ENCODE measurements at regions not wholly inside any gene's neighbourhood (a gene's known extent, or its start where the extent isn't known, plus 50 kb on each side); places are given as distances from the start of the nearest gene placed in this dataset.
A peak's percentile ranks its signal among the peaks of the same experiment; 100 is the strongest.

DNA sequence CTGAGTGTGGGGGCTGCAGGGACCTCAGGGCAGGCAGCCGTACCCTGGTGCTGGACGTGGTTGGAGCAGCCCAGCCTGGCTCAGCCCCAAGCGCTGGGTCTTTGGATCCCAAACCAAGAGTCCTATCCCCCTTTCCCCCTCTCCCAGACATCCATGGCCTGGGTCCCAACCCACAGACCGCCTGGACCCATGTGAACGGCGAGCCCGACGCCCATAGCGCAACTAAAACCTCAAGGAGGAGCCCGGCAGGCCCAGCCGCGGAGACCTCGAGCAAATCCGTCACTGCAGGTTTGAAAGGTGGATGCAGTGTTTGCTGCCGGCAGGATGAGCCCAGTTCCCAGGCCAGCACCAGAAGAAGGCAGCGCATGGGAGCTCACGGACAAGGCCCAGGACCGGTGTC, 337.0 kb downstream of the BRD1 start:
- WGBS, 2 donors (ENCODE audit: extremely low coverage in 2 of 2, insufficient read length in 2 of 2, insufficient replicate concordance in 1 of 2): no CpG with 5 or more reads among the region's 18 CpGs
- DNase-seq (ENCODE audit: low spot score): no peak
- H2BK15ac ChIP-seq (ENCODE audit: low read length): peak overlapping the region; percentile 49

DNA sequence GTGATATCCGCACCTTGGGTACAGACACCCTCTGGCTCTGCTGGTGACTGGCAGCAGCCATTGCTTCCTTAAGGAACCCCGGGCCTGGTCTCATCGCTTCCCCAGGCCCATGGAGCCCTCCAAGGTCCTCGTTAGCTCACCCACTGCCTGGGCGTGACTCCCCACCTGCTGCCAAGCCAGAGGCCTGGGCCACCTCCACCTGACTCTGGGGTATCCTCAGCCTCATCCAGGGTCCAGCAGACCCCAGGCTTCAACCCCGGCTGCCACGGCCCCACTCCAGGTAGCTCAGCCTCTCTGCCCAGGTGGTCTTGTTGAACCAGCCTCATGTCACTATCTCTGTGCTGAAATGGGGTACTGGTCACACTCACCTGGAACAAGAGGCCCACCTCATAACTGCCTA, 337.9 kb downstream of the BRD1 start:
- DNase-seq (ENCODE audit: low spot score): no peak
- H2BK5ac ChIP-seq (ENCODE audit: low read length): no peak overlapping the region
- H3K4me3 ChIP-seq (ENCODE audit: low read length in 2 of 2): peak overlapping the region in 1 of 2 donors; percentile 16
- no peak overlapping the region for H4K91ac ChIP-seq (ENCODE audit: low read depth, low read length, poor library complexity)
- peaks cover 0 to 1% of the 10 kb centered on the region in 2 donors for H3K4me1 ChIP-seq (ENCODE audit: control insufficient read depth in 2 of 2, insufficient read depth in 1 of 2, low read depth in 1 of 2, low read length in 2 of 2)
- H3K4me2 ChIP-seq (ENCODE audit: insufficient read depth, low read length, poor library complexity, severe bottlenecking): no peak overlapping the region
- H3K27ac ChIP-seq (replicated peaks; ENCODE audit: low read length): no peak overlapping the region
- H3K4ac ChIP-seq (ENCODE audit: low read length): no peak overlapping the region
- H2AFZ ChIP-seq (ENCODE audit: low read length): no peak overlapping the region
- no peak overlapping the region for H3K14ac ChIP-seq (ENCODE audit: low read length)
- peaks cover 0 to 1% of the 10 kb centered on the region in 2 donors for H3K9me3 ChIP-seq (replicated peaks in 1 of 2; ENCODE audit: control insufficient read depth in 2 of 2, insufficient read depth in 1 of 2, low read depth in 1 of 2, low read length in 2 of 2)
- H3K23ac ChIP-seq (ENCODE audit: low read depth, low read length, poor library complexity): no peak overlapping the region
- H2AK5ac ChIP-seq (ENCODE audit: low read depth, low read length): peak overlapping the region; percentile 95
- H3K79me1 ChIP-seq (ENCODE audit: low read depth, low read length): no peaks in the 10 kb centered on the region
- peak overlapping the region; percentile 48 for H3K18ac ChIP-seq (ENCODE audit: low read length)
- H3K36me3 ChIP-seq (replicated peaks in 1 of 2; ENCODE audit: control insufficient read depth in 2 of 2, insufficient read depth in 2 of 2, low read length in 2 of 2): no peaks in the 10 kb centered on the region
- no peak overlapping the region for H2BK120ac ChIP-seq (ENCODE audit: low read depth, low read length)
- H3K27me3 ChIP-seq (ENCODE audit: control insufficient read depth in 3 of 3, insufficient read depth in 3 of 3, low read depth in 1 of 3, low read length in 3 of 3): no peaks in the 10 kb centered on the region
- WGBS, 2 donors (ENCODE audit: extremely low coverage in 2 of 2, insufficient read length in 2 of 2, insufficient replicate concordance in 1 of 2): no CpG with 5 or more reads among the region's 7 CpGs
- peak overlapping the region; percentile 43 for H4K8ac ChIP-seq (ENCODE audit: low read depth, low read length)
- H3K9ac ChIP-seq (ENCODE audit: low read depth, low read length, poor library complexity): peak overlapping the region; percentile 21
- H2BK12ac ChIP-seq (ENCODE audit: low read length): peak overlapping the region; percentile 84
- peak overlapping the region; percentile 37 for H2BK15ac ChIP-seq (ENCODE audit: low read length)

More for the DNA sequence above, 337.0 kb downstream of the BRD1 start:
- Histone ChIP-seq H3K4ac (ENCODE audit: low read length) (no peak overlapping the region), H3K4me3 (ENCODE audit: low read length in 2 of 2) (no peak overlapping the region), H3K9me3 (replicated peaks in 1 of 2; ENCODE audit: control insufficient read depth in 2 of 2, insufficient read depth in 1 of 2, low read depth in 1 of 2, low read length in 2 of 2) (peaks cover 0 to 3% of the 10 kb centered on the region in 2 donors), H3K4me2 (ENCODE audit: insufficient read depth, low read length, poor library complexity, severe bottlenecking) (no peak overlapping the region), H3K4me1 (ENCODE audit: control insufficient read depth in 2 of 2, insufficient read depth in 1 of 2, low read depth in 1 of 2, low read length in 2 of 2) (peaks cover 0 to 1% of the 10 kb centered on the region in 2 donors), H2AFZ (ENCODE audit: low read length) (no peak overlapping the region), H2AK5ac (ENCODE audit: low read depth, low read length) (peak overlapping the region; percentile 92), H2BK12ac (ENCODE audit: low read length) (peak overlapping the region; percentile 73), H4K8ac (ENCODE audit: low read depth, low read length) (no peak overlapping the region), H3K14ac (ENCODE audit: low read length) (peak overlapping the region; percentile 71), H2BK120ac (ENCODE audit: low read depth, low read length) (no peak overlapping the region), H3K79me1 (ENCODE audit: low read depth, low read length) (no peaks in the 10 kb centered on the region), H4K91ac (ENCODE audit: low read depth, low read length, poor library complexity) (no peak overlapping the region), H3K36me3 (replicated peaks in 1 of 2; ENCODE audit: control insufficient read depth in 2 of 2, insufficient read depth in 2 of 2, low read length in 2 of 2) (no peaks in the 10 kb centered on the region), H3K9ac (ENCODE audit: low read depth, low read length, poor library complexity) (no peak overlapping the region), H2BK5ac (ENCODE audit: low read length) (peak overlapping the region; percentile 66), H3K27me3 (ENCODE audit: control insufficient read depth in 3 of 3, insufficient read depth in 3 of 3, low read depth in 1 of 3, low read length in 3 of 3) (no peaks in the 10 kb centered on the region), H3K18ac (ENCODE audit: low read length) (peak overlapping the region; percentile 91), H3K27ac (replicated peaks; ENCODE audit: low read length) (no peak overlapping the region), H3K23ac (ENCODE audit: low read depth, low read length, poor library complexity) (peak overlapping the region; percentile 85)

DNA sequence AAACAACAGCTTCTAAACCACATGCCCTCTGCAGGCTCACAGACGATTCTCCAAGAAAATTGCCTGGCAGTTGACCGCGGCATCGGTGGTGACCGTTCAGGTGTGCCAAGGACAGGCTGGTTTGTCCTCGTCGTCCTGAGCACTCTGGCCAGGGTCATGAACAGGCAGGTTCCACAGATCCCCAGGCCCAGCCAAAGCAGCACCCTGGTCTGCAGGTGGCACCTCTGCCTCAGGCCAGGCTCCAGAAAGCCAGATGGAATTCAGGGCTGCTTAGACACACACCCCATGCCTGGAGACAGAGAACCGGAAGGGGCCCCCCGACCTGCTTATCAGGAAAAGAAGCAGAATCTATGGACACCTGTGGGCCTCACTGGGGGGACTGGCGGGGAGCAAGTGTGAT, 338.7 kb downstream of the BRD1 start:
- Histone ChIP-seq H3K4me3 (ENCODE audit: low read length in 2 of 2) (no peak overlapping the region), H3K23ac (ENCODE audit: low read depth, low read length, poor library complexity) (no peak overlapping the region), H3K27me3 (ENCODE audit: control insufficient read depth in 3 of 3, insufficient read depth in 3 of 3, low read depth in 1 of 3, low read length in 3 of 3) (no peaks in the 10 kb centered on the region), H3K36me3 (replicated peaks in 1 of 2; ENCODE audit: control insufficient read depth in 2 of 2, insufficient read depth in 2 of 2, low read length in 2 of 2) (no peaks in the 10 kb centered on the region), H2BK5ac (ENCODE audit: low read length) (no peak overlapping the region), H2BK12ac (ENCODE audit: low read length) (no peak overlapping the region), H3K27ac (replicated peaks; ENCODE audit: low read length) (no peak overlapping the region), H3K4me1 (ENCODE audit: control insufficient read depth in 2 of 2, insufficient read depth in 1 of 2, low read depth in 1 of 2, low read length in 2 of 2) (peaks cover 0 to 3% of the 10 kb centered on the region in 2 donors), H3K4me2 (ENCODE audit: insufficient read depth, low read length, poor library complexity, severe bottlenecking) (no peak overlapping the region), H3K4ac (ENCODE audit: low read length) (no peak overlapping the region), H3K18ac (ENCODE audit: low read length) (peak overlapping the region; percentile 48), H3K9ac (ENCODE audit: low read depth, low read length, poor library complexity) (no peak overlapping the region), H4K8ac (ENCODE audit: low read depth, low read length) (no peak overlapping the region), H3K79me1 (ENCODE audit: low read depth, low read length) (no peaks in the 10 kb centered on the region), H4K91ac (ENCODE audit: low read depth, low read length, poor library complexity) (no peak overlapping the region), H2BK15ac (ENCODE audit: low read length) (no peak overlapping the region), H2AK5ac (ENCODE audit: low read depth, low read length) (no peak overlapping the region), H2AFZ (ENCODE audit: low read length) (no peak overlapping the region), H2BK120ac (ENCODE audit: low read depth, low read length) (no peak overlapping the region), H3K9me3 (replicated peaks in 1 of 2; ENCODE audit: control insufficient read depth in 2 of 2, insufficient read depth in 1 of 2, low read depth in 1 of 2, low read length in 2 of 2) (no peaks in the 10 kb centered on the region), H3K14ac (ENCODE audit: low read length) (no peak overlapping the region)
- DNase-seq (ENCODE audit: low spot score): no peak
- WGBS, 2 donors (ENCODE audit: extremely low coverage in 2 of 2, insufficient read length in 2 of 2, insufficient replicate concordance in 1 of 2): no CpG with 5 or more reads among the region's 10 CpGs

DNA sequence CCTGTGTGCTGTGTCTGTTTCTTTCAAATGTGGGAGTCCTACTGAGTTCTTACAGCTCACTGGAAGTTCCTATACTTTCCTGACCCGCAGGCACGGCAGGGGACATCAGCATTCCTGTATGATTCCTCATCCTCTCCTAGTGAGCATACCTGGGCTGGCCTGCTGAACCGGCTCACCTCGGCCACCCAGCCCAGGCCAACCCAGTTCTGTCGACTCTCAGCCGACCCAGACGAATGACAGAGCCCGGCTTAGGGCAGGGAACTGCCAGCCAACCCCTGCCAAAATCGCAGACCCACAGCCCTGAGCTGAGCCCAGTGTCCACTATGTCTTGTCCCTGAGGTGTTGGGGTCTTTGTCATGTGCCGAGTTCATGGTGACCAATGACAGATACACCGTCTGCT, 339.7 kb downstream of the BRD1 start:
- Histone ChIP-seq H3K79me1 (ENCODE audit: low read depth, low read length) (no peaks in the 10 kb centered on the region), H3K4me3 (ENCODE audit: low read length in 2 of 2) (no peak overlapping the region), H2BK12ac (ENCODE audit: low read length) (no peak overlapping the region), H3K36me3 (replicated peaks in 1 of 2; ENCODE audit: control insufficient read depth in 2 of 2, insufficient read depth in 2 of 2, low read length in 2 of 2) (no peaks in the 10 kb centered on the region), H4K91ac (ENCODE audit: low read depth, low read length, poor library complexity) (no peak overlapping the region), H2AK5ac (ENCODE audit: low read depth, low read length) (no peak overlapping the region), H2AFZ (ENCODE audit: low read length) (no peak overlapping the region), H2BK120ac (ENCODE audit: low read depth, low read length) (no peak overlapping the region), H3K27ac (replicated peaks; ENCODE audit: low read length) (no peak overlapping the region), H3K9me3 (replicated peaks in 1 of 2; ENCODE audit: control insufficient read depth in 2 of 2, insufficient read depth in 1 of 2, low read depth in 1 of 2, low read length in 2 of 2) (no peaks in the 10 kb centered on the region), H3K4me1 (ENCODE audit: control insufficient read depth in 2 of 2, insufficient read depth in 1 of 2, low read depth in 1 of 2, low read length in 2 of 2) (peaks cover 0 to 4% of the 10 kb centered on the region in 2 donors), H3K4ac (ENCODE audit: low read length) (no peak overlapping the region), H3K9ac (ENCODE audit: low read depth, low read length, poor library complexity) (no peak overlapping the region), H3K4me2 (ENCODE audit: insufficient read depth, low read length, poor library complexity, severe bottlenecking) (no peak overlapping the region), H3K27me3 (ENCODE audit: control insufficient read depth in 3 of 3, insufficient read depth in 3 of 3, low read depth in 1 of 3, low read length in 3 of 3) (no peaks in the 10 kb centered on the region), H2BK5ac (ENCODE audit: low read length) (no peak overlapping the region), H4K8ac (ENCODE audit: low read depth, low read length) (no peak overlapping the region), H3K23ac (ENCODE audit: low read depth, low read length, poor library complexity) (no peak overlapping the region), H3K18ac (ENCODE audit: low read length) (peak overlapping the region; percentile 56), H2BK15ac (ENCODE audit: low read length) (no peak overlapping the region), H3K14ac (ENCODE audit: low read length) (no peak overlapping the region)
- WGBS, 2 donors (ENCODE audit: extremely low coverage in 2 of 2, insufficient read length in 2 of 2, insufficient replicate concordance in 1 of 2): no CpG with 5 or more reads among the region's 11 CpGs
- DNase-seq (ENCODE audit: low spot score): no peak
